ENCODE measurements at regions not wholly inside any gene's neighbourhood (a gene's known extent, or its start where the extent isn't known, plus 50 kb on each side); places are given as distances from the start of the nearest gene placed in this dataset.

DNA sequence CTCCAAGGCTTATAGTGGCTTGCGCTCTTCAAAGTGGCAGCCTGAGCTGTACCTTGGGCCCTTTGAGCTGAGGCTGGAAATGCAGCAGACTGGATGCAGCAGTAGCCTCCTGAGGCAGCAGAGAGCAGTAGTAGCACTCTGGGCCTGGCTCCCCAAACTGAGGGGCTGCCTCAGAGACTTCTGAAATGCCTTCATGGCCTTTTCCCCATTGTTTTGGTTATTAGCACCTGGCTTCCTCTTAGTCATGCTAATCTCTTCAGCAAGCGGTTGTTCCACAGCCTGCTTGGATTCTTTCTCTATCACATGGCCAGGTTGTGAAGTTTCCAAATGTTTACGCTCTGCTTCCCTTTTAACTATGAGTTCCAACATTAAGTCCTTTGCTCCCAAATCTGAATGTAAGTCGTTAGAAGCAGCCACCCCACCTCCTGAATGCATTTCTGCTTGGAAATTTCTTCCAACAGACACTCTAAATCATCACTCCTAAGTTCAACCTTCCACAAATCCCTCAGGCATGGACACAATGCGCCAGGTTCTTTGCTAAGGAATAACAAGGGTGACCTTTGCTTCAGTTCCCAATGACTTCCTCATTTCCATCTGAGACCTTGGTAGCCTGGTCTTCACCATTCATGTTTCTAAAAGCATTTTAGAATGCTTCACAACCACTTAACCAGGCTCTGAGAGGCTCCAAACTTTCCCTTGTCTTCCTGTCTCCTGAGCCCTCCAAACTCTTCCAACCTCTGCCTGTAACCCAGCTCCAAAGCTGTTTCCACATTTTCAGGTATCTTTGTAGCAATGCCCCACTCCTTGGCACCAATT lies 145.8 kb downstream of the ZDHHC21 start:
- ATAC-seq = peak; percentile 100
- Histone ChIP-seq H3K79me2 (replicated peaks; ENCODE audit: insufficient read depth) (no peaks in the 10 kb centered on the region), H3K4me1 (ENCODE audit: insufficient read depth) (peaks cover 7% of the 10 kb centered on the region; the same call in 1 of the 2 replicates), H3K27ac (ENCODE audit: low read depth) (peak overlapping the region; percentile 99), H3K4me2 (peak overlapping the region; percentile 23), H2AFZ (no peak overlapping the region), H4K20me1 (replicated peaks; ENCODE audit: insufficient read depth) (no peaks in the 10 kb centered on the region), H3K27me3 (ENCODE audit: insufficient read depth) (no peaks in the 10 kb centered on the region), H3K36me3 (ENCODE audit: insufficient read depth) (no peaks in the 10 kb centered on the region), H3F3A (replicated peaks; ENCODE audit: low read depth) (peaks cover 10% of the 10 kb centered on the region; the same call in 1 of the 2 replicates), H3K9me2 (ENCODE audit: insufficient read depth) (peaks cover 12% of the 10 kb centered on the region), H3K4me3 (no peak overlapping the region)
- Mint-ChIP-seq H3K27ac (peak overlapping the region; percentile 100), H3K36me3 (ENCODE audit: low read depth) (peaks cover 22% of the 10 kb centered on the region), H3K9me3 (peaks cover 15% of the 10 kb centered on the region), H3K27me3 (ENCODE audit: insufficient read depth, low read depth, poor library complexity) (no peaks in the 10 kb centered on the region), H3K4me1 (peaks cover 31% of the 10 kb centered on the region), H3K4me3 (peak overlapping the region; percentile 46; the same call in 2 of the 3 replicates)
- peak; percentile 97 for DNase-seq (ENCODE audit: low spot score)
- TF ChIP-seq ZNF114 (CRISPR knock-in tag; IDR thresholded peaks at IDR 0.05) (peak; percentile 8; the same call in 1 of the 2 replicates), JUNB (IDR thresholded peaks at IDR 0.05; ENCODE audit: unreplicated experiment) (no peak), ZNF331 (CRISPR knock-in tag; IDR thresholded peaks at IDR 0.05; ENCODE audit: low read depth) (no peak), POLR2AphosphoS5 (IDR thresholded peaks at IDR 0.05; ENCODE audit: low read depth) (no peak), EZH2 (IDR thresholded peaks at IDR 0.05; ENCODE audit: low read depth, unreplicated experiment) (no peak), NANOG (IDR thresholded peaks at IDR 0.05; ENCODE audit: borderline replicate concordance) (peak; percentile 51; the same call in 1 of the 2 replicates), EZH2phosphoT487 (IDR thresholded peaks at IDR 0.05; ENCODE audit: unreplicated experiment) (no peak), CREB1 (CRISPR knock-in tag; IDR thresholded peaks at IDR 0.05; ENCODE audit: low read depth) (peak; percentile 49; the same call in 1 of the 2 replicates), STAT1 (IDR thresholded peaks at IDR 0.05; ENCODE audit: unreplicated experiment) (no peak)
- TF ChIP-seq, protein P1, sequence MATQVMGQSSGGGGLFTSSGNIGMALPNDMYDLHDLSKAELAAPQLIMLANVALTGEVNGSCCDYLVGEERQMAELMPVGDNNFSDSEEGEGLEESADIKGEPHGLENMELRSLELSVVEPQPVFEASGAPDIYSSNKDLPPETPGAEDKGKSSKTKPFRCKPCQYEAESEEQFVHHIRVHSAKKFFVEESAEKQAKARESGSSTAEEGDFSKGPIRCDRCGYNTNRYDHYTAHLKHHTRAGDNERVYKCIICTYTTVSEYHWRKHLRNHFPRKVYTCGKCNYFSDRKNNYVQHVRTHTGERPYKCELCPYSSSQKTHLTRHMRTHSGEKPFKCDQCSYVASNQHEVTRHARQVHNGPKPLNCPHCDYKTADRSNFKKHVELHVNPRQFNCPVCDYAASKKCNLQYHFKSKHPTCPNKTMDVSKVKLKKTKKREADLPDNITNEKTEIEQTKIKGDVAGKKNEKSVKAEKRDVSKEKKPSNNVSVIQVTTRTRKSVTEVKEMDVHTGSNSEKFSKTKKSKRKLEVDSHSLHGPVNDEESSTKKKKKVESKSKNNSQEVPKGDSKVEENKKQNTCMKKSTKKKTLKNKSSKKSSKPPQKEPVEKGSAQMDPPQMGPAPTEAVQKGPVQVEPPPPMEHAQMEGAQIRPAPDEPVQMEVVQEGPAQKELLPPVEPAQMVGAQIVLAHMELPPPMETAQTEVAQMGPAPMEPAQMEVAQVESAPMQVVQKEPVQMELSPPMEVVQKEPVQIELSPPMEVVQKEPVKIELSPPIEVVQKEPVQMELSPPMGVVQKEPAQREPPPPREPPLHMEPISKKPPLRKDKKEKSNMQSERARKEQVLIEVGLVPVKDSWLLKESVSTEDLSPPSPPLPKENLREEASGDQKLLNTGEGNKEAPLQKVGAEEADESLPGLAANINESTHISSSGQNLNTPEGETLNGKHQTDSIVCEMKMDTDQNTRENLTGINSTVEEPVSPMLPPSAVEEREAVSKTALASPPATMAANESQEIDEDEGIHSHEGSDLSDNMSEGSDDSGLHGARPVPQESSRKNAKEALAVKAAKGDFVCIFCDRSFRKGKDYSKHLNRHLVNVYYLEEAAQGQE (IDR thresholded peaks at IDR 0.05; ENCODE audit: unreplicated experiment) = no peak
- TF ChIP-seq, protein P2, sequence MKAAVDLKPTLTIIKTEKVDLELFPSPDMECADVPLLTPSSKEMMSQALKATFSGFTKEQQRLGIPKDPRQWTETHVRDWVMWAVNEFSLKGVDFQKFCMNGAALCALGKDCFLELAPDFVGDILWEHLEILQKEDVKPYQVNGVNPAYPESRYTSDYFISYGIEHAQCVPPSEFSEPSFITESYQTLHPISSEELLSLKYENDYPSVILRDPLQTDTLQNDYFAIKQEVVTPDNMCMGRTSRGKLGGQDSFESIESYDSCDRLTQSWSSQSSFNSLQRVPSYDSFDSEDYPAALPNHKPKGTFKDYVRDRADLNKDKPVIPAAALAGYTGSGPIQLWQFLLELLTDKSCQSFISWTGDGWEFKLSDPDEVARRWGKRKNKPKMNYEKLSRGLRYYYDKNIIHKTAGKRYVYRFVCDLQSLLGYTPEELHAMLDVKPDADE (IDR thresholded peaks at IDR 0.05) = no peak
- TF ChIP-seq, protein P3, sequence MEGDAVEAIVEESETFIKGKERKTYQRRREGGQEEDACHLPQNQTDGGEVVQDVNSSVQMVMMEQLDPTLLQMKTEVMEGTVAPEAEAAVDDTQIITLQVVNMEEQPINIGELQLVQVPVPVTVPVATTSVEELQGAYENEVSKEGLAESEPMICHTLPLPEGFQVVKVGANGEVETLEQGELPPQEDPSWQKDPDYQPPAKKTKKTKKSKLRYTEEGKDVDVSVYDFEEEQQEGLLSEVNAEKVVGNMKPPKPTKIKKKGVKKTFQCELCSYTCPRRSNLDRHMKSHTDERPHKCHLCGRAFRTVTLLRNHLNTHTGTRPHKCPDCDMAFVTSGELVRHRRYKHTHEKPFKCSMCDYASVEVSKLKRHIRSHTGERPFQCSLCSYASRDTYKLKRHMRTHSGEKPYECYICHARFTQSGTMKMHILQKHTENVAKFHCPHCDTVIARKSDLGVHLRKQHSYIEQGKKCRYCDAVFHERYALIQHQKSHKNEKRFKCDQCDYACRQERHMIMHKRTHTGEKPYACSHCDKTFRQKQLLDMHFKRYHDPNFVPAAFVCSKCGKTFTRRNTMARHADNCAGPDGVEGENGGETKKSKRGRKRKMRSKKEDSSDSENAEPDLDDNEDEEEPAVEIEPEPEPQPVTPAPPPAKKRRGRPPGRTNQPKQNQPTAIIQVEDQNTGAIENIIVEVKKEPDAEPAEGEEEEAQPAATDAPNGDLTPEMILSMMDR (conservative IDR thresholded peaks at IDR 0.05; ENCODE audit: low read depth in 2 of 2) = peak; percentile 54 to 71
- TF ChIP-seq, protein P4, sequence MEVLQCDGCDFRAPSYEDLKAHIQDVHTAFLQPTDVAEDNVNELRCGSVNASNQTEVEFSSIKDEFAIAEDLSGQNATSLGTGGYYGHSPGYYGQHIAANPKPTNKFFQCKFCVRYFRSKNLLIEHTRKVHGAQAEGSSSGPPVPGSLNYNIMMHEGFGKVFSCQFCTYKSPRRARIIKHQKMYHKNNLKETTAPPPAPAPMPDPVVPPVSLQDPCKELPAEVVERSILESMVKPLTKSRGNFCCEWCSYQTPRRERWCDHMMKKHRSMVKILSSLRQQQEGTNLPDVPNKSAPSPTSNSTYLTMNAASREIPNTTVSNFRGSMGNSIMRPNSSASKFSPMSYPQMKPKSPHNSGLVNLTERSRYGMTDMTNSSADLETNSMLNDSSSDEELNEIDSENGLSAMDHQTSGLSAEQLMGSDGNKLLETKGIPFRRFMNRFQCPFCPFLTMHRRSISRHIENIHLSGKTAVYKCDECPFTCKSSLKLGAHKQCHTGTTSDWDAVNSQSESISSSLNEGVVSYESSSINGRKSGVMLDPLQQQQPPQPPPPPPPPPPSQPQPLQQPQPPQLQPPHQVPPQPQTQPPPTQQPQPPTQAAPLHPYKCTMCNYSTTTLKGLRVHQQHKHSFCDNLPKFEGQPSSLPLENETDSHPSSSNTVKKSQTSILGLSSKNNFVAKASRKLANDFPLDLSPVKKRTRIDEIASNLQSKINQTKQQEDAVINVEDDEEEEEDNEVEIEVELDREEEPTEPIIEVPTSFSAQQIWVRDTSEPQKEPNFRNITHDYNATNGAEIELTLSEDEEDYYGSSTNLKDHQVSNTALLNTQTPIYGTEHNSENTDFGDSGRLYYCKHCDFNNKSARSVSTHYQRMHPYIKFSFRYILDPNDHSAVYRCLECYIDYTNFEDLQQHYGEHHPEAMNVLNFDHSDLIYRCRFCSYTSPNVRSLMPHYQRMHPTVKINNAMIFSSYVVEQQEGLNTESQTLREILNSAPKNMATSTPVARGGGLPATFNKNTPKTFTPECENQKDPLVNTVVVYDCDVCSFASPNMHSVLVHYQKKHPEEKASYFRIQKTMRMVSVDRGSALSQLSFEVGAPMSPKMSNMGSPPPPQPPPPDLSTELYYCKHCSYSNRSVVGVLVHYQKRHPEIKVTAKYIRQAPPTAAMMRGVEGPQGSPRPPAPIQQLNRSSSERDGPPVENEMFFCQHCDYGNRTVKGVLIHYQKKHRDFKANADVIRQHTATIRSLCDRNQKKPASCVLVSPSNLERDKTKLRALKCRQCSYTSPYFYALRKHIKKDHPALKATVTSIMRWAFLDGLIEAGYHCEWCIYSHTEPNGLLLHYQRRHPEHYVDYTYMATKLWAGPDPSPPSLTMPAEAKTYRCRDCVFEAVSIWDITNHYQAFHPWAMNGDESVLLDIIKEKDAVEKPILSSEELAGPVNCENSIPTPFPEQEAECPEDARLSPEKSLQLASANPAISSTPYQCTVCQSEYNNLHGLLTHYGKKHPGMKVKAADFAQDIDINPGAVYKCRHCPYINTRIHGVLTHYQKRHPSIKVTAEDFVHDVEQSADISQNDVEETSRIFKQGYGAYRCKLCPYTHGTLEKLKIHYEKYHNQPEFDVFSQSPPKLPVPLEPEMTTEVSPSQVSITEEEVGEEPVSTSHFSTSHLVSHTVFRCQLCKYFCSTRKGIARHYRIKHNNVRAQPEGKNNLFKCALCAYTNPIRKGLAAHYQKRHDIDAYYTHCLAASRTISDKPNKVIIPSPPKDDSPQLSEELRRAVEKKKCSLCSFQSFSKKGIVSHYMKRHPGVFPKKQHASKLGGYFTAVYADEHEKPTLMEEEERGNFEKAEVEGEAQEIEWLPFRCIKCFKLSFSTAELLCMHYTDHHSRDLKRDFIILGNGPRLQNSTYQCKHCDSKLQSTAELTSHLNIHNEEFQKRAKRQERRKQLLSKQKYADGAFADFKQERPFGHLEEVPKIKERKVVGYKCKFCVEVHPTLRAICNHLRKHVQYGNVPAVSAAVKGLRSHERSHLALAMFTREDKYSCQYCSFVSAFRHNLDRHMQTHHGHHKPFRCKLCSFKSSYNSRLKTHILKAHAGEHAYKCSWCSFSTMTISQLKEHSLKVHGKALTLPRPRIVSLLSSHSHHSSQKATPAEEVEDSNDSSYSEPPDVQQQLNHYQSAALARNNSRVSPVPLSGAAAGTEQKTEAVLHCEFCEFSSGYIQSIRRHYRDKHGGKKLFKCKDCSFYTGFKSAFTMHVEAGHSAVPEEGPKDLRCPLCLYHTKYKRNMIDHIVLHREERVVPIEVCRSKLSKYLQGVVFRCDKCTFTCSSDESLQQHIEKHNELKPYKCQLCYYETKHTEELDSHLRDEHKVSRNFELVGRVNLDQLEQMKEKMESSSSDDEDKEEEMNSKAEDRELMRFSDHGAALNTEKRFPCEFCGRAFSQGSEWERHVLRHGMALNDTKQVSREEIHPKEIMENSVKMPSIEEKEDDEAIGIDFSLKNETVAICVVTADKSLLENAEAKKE (CRISPR knock-in tag; IDR thresholded peaks at IDR 0.05) = peak; percentile 85
